H9 (cell line): ENCODE measurements at regions not wholly inside any gene's neighbourhood (a gene's known extent, or its start where the extent isn't known, plus 50 kb on each side); places are given as distances from the start of the nearest gene placed in this dataset.

ENCODE experiments used
- DNase-seq: peaks from one replicate; pipeline ENCODE4 v3.0.0-alpha.2; 2017
- H2AFZ ChIP-seq: one replicate; pipeline ENCODE4 v1.6.1; 2013; ENCODE audit warnings: mild to moderate bottlenecking, low read length, control low read depth, moderate library complexity
- H2AK5ac ChIP-seq: 2 replicates; pipeline ENCODE4 v1.6.1; 2013; ENCODE audit warnings: low read length, control low read depth, mixed read lengths; ENCODE audit not compliant: insufficient read length
- H2BK120ac ChIP-seq: one replicate; pipeline ENCODE4 v1.6.1; 2013; ENCODE audit warnings: low read depth, mild to moderate bottlenecking, low read length, control low read depth, inconsistent platforms; ENCODE audit not compliant: poor library complexity, severe bottlenecking
- H2BK12ac ChIP-seq: 2 replicates; pipeline ENCODE4 v1.6.1; 2013; ENCODE audit warnings: low read length, control low read depth, mixed read lengths, low read depth; ENCODE audit not compliant: insufficient read length
- H2BK15ac ChIP-seq: 2 replicates; pipeline ENCODE4 v1.6.1; 2013; ENCODE audit warnings: low read depth, low read length, control low read depth
- H2BK20ac ChIP-seq: one replicate; pipeline ENCODE4 v1.6.1; 2013; ENCODE audit warnings: low read depth, mild to moderate bottlenecking, low read length, control low read depth, inconsistent platforms; ENCODE audit not compliant: poor library complexity, severe bottlenecking
- H2BK5ac ChIP-seq: 2 replicates; pipeline ENCODE4 v1.6.1; 2013; ENCODE audit warnings: low read length, control low read depth, mixed read lengths; ENCODE audit not compliant: insufficient read length
- H3K14ac ChIP-seq: 2 replicates; pipeline ENCODE4 v1.6.1; 2013; ENCODE audit warnings: low read length, control low read depth; ENCODE audit not compliant: insufficient read depth
- H3K18ac ChIP-seq: 2 replicates; pipeline ENCODE4 v1.6.1; 2013; ENCODE audit warnings: low read depth, mild to moderate bottlenecking, mixed read lengths, low read length, control low read depth; ENCODE audit not compliant: insufficient read length
- H3K23ac ChIP-seq: 2 replicates; pipeline ENCODE4 v1.6.1; 2013; ENCODE audit warnings: low read length, control low read depth, mixed read lengths, low read depth; ENCODE audit not compliant: insufficient read length
- H3K23me2 ChIP-seq: 2 replicates; pipeline ENCODE4 v1.6.1; 2013; ENCODE audit warnings: low read depth, mild to moderate bottlenecking, mixed read lengths, low read length, control low read depth; ENCODE audit not compliant: insufficient read length, poor library complexity, severe bottlenecking
- H3K27ac ChIP-seq: 2 replicates; pipeline ENCODE4 v1.5.1; 2013; ENCODE audit warnings: low read length, control low read depth, mixed read lengths, low read depth; ENCODE audit not compliant: insufficient read length
- H3K27me3 ChIP-seq: 2 replicates; pipeline ENCODE4 v1.6.1; 2013; ENCODE audit warnings: low read length, control low read depth, inconsistent platforms; ENCODE audit not compliant: insufficient read depth
- H3K4ac ChIP-seq: 2 replicates; pipeline ENCODE4 v1.6.1; 2013; ENCODE audit warnings: low read depth, mild to moderate bottlenecking, control low read depth, inconsistent platforms, low read length, moderate library complexity
- H3K4me1 ChIP-seq: 2 replicates; pipeline ENCODE4 v1.6.1; 2013; ENCODE audit warnings: low read length, control low read depth, inconsistent platforms; ENCODE audit not compliant: insufficient read depth
- H3K4me2 ChIP-seq: 2 replicates; pipeline ENCODE4 v1.6.1; 2013; ENCODE audit warnings: low read length, control low read depth, mixed read lengths; ENCODE audit not compliant: insufficient read length, insufficient read depth
- H3K56ac ChIP-seq: 2 replicates; pipeline ENCODE4 v1.6.1; 2013; ENCODE audit warnings: low read depth, mild to moderate bottlenecking, mixed read lengths, low read length, control low read depth; ENCODE audit not compliant: insufficient read length
- H3K79me1 ChIP-seq: 2 replicates; pipeline ENCODE4 v1.6.1; 2013; ENCODE audit warnings: low read depth, mild to moderate bottlenecking, moderate library complexity, low read length, control low read depth, inconsistent platforms; ENCODE audit not compliant: insufficient read depth, poor library complexity, severe bottlenecking
- H3K79me2 ChIP-seq: 2 replicates; pipeline ENCODE4 v1.6.1; 2013; ENCODE audit warnings: low read length, control low read depth, inconsistent platforms; ENCODE audit not compliant: insufficient read depth
- H3K9ac ChIP-seq: 2 replicates; pipeline ENCODE4 v1.6.1; 2013; ENCODE audit warnings: low read length, control low read depth, mixed read lengths; ENCODE audit not compliant: insufficient read length; ENCODE audit errors: extremely low read depth
- H3K9me3 ChIP-seq: one replicate; pipeline ENCODE4 v1.6.1; 2013; ENCODE audit warnings: low read depth, low read length, inconsistent platforms; ENCODE audit not compliant: control insufficient read depth
- H3T11ph ChIP-seq: one replicate; pipeline ENCODE4 v1.6.1; 2013; ENCODE audit warnings: mild to moderate bottlenecking, low read length, control low read depth, inconsistent platforms
- H4K20me1 ChIP-seq: one replicate; pipeline ENCODE4 v1.6.1; 2013; ENCODE audit not compliant: control insufficient read depth, insufficient read length, insufficient read depth
- H4K5ac ChIP-seq: 2 replicates; pipeline ENCODE4 v1.6.1; 2013; ENCODE audit warnings: low read depth, mild to moderate bottlenecking, mixed read lengths, low read length, control low read depth; ENCODE audit not compliant: insufficient read length
- H4K8ac ChIP-seq: replicated peaks from 2 replicates; pipeline ENCODE4 v1.6.1; 2013; ENCODE audit warnings: low read length, control low read depth, mixed read lengths, low read depth; ENCODE audit not compliant: insufficient read length
- H4K91ac ChIP-seq: 2 replicates; pipeline ENCODE4 v1.6.1; 2013; ENCODE audit warnings: low read depth, mild to moderate bottlenecking, moderate library complexity, mixed read lengths, low read length, control low read depth; ENCODE audit not compliant: insufficient read length
- H3K27ac Mint-ChIP-seq, 3 experiments: 2 replicates in 2 of 3; 3 replicates in 1 of 3; pipeline ENCODE4 v1.8.0; 2020 to 2021; ENCODE audit warnings: mixed read lengths in 3 of 3, mild to moderate bottlenecking in 1 of 3, moderate library complexity in 1 of 3
- H3K27me3 Mint-ChIP-seq: 2 replicates; pipeline ENCODE4 v1.8.0; 2021; ENCODE audit warnings: low read depth, mild to moderate bottlenecking, moderate library complexity, mixed read lengths
- H3K36me3 Mint-ChIP-seq, 3 experiments: 2 replicates in 2 of 3; 3 replicates in 1 of 3; pipeline ENCODE4 v1.8.0; 2020 to 2021; ENCODE audit warnings: low read depth in 3 of 3, mixed read lengths in 3 of 3; ENCODE audit not compliant: insufficient read depth in 1 of 3
- H3K4me1 Mint-ChIP-seq, 2 experiments: 2 replicates each; pipeline ENCODE4 v1.8.0; 2020; ENCODE audit warnings: mixed read lengths in 2 of 2
- H3K4me3 Mint-ChIP-seq, 2 experiments: 2 replicates in 1 of 2; 3 replicates in 1 of 2; pipeline ENCODE4 v1.8.0; 2020 to 2021; ENCODE audit warnings: mild to moderate bottlenecking in 2 of 2, mixed read lengths in 2 of 2, moderate library complexity in 1 of 2
- H3K9me3 Mint-ChIP-seq, 2 experiments: 2 replicates in 1 of 2; 3 replicates in 1 of 2; pipeline ENCODE4 v1.8.0; 2020; ENCODE audit warnings: mild to moderate bottlenecking in 2 of 2, mixed read lengths in 2 of 2, moderate library complexity in 1 of 2
- WGBS: extraction: QIAGEN DNeasy Blood & Tissue Kit; methylation state at CpG from one replicate; pipeline ENCODE4 v1.1.7; 2013; ENCODE audit warnings: missing lambda C conversion rate, low lambda C conversion rate, mixed read lengths; ENCODE audit not compliant: insufficient read length; ENCODE audit errors: extremely low coverage; 5-methylcytosine and 5-hydroxymethylcytosine counted together
- TF ChIP-seq, protein P1 (sequence below): fragments of 200-600 bp; sonication (generic); conservative IDR thresholded peaks from 3 replicates; pipeline ENCODE4 v1.8.0; 2021; ENCODE audit warnings: antibody characterized with exemption, mild to moderate bottlenecking

DNA sequence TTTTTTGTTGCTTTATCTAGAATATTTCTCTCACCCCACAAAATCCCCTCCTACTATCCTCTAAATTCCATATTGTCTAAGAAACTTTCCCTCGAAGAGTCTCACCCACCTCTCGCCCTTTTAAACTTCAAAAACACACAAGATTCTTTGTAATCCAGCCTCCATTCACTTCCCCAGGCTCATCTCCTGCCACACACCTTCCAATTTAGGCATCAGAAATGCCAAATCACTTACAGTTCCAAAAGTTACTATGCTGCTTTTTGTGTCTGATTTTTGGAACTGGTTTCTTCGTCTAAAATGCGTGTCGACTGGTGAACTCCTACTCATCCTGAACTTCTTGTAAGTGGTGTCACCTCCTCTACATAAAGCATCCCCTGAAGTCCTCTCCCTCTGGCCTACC lies 482.4 kb upstream of the CAMK1G start:
- Mint-ChIP-seq H3K4me3 (no peak overlapping the region), H3K9me3 (no peaks in the 10 kb centered on the region), H3K27me3 (no peaks in the 10 kb centered on the region), H3K4me1 (peaks cover 12 to 13% of the 10 kb centered on the region in 2 experiments), H3K36me3 (no peaks in the 10 kb centered on the region), H3K27ac (no peak overlapping the region)
- Histone ChIP-seq H3K4me2 (no peak overlapping the region), H2BK12ac (no peak overlapping the region), H3K27me3 (no peaks in the 10 kb centered on the region), H2BK5ac (no peak overlapping the region), H3K9ac (no peak overlapping the region), H3K23ac (no peak overlapping the region), H3K56ac (no peak overlapping the region), H2BK20ac (no peak overlapping the region), H3K18ac (no peak overlapping the region), H3T11ph (no peak overlapping the region), H3K79me2 (no peaks in the 10 kb centered on the region), H4K91ac (no peak overlapping the region), H4K5ac (no peak overlapping the region), H3K4me1 (peaks cover 3% of the 10 kb centered on the region; the same call in 1 of the 2 replicates), H3K79me1 (no peaks in the 10 kb centered on the region), H3K14ac (no peak overlapping the region), H2BK15ac (0 out of 2 replicates have a peak overlapping the region, but pooled peaks have one; percentile 17), H3K27ac (no peak overlapping the region), H2AK5ac (no peak overlapping the region), H2AFZ (no peak overlapping the region), H3K4ac (no peak overlapping the region), H4K8ac (no peak overlapping the region), H3K23me2 (no peaks in the 10 kb centered on the region), H2BK120ac (no peak overlapping the region), H4K20me1 (no peaks in the 10 kb centered on the region), H3K9me3 (no peaks in the 10 kb centered on the region)
- no peak for DNase-seq
- 100% methylated on average over 2 of the region's 5 CpGs for WGBS
- TF ChIP-seq, protein P1, sequence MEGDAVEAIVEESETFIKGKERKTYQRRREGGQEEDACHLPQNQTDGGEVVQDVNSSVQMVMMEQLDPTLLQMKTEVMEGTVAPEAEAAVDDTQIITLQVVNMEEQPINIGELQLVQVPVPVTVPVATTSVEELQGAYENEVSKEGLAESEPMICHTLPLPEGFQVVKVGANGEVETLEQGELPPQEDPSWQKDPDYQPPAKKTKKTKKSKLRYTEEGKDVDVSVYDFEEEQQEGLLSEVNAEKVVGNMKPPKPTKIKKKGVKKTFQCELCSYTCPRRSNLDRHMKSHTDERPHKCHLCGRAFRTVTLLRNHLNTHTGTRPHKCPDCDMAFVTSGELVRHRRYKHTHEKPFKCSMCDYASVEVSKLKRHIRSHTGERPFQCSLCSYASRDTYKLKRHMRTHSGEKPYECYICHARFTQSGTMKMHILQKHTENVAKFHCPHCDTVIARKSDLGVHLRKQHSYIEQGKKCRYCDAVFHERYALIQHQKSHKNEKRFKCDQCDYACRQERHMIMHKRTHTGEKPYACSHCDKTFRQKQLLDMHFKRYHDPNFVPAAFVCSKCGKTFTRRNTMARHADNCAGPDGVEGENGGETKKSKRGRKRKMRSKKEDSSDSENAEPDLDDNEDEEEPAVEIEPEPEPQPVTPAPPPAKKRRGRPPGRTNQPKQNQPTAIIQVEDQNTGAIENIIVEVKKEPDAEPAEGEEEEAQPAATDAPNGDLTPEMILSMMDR: no peak
